ENCODE measurements at regions not wholly inside any gene's neighbourhood (a gene's known extent, or its start where the extent isn't known, plus 50 kb on each side); places are given as distances from the start of the nearest gene placed in this dataset.

DNA sequence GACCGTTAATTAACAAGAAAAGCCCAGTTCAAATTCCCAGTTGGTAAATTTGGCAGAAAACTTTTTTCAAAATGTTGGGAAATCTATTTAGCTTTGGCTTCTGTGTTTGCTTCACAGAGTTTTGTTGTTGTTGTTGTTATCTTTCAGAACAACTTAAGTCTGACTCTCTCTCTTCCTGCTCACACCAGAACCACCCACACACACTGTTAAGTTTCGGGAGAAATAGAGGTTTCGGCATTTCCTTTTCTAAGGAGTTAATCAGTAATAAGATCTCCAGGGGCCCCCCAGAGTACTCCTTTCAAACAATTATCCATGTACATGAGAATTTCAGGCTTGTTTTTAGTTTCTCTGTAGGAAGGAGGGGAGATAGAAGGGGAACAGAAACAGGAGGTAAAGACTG lies 106.2 kb upstream of the PTCHD1 start:
- DNase-seq: no peak

DNA sequence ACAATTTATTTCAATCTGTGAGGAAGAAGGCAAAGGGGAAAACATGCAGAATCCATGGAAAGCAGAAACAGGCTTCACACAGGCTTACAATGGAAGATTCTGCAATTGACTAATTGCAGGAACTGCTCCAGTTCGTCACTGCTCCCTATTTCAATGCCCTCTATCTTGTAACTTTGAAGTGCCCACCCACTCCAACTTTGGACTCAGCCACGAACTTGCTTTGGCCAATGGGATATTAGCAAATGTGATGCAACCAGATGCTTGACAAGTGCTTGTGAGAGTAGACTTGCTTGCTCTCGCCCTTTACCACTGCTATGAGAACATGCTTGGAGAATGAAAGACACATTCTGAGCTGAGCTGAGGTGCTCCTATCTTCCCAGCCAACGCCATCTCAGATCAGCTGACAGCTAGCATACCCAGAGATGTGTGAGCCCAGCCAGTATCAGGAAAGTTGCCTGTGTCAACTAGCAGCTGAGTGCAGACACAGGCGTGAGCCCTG lies 105.7 kb upstream of the PTCHD1 start:
- DNase-seq: peak in 3 of 51 donors; percentile 0

DNA sequence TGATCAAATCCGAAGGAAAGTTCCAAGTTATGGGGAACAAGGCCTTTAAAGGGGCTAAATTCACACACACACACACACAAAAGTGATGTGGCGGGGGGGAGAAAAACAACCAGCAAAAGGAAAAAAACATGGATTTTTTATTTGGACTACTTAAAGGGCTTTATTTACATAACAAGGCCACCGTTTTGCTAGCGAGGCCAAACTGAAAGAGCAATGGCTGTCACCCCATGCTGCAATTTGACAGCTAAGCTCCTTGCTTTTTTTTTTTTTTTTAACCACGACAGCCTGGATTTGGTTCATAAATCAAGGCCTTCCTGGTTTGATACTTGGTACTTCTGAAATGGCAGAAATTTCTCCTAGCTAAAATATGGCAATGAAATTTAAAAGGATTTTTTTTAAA lies 99.6 kb upstream of the PTCHD1 start:
- no peak for DNase-seq

DNA sequence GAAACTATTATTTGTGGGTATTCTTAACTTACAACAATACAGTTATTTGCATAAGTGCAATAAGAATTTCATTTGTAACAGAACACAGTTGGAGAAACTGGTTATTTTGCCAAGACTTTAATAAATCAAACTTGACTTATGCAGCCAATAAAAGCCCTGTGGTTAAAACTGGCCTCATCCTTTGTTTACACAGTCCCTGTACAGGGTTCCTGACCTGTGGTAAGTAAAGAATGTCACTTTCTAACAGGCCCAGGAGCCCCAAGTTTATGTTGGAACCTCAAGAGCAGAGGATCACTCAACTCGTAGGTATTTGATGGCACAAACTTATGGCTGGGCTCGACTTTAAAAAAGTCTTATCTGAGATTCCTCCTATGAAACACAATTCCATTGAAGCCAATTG lies 88.6 kb upstream of the PTCHD1 start:
- DNase-seq: no peak

DNA sequence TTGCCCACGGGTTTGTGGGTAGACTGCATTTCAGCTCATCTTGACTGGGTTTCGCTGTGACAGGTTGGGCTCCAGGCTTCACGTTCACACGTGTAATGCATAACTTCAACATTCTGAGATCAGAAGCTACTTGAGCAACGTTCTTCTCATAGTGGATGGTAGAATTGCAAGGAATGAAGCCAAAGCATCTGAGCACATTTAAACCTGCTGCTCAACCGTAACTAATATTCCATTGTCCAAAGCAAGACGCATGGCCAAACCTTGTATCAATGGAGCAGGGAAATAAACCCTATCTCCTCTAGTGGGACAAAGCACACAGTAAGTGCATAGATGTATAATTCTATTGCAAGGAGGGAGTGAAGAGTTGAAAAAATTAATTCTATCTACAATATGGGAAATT lies 86.5 kb upstream of the PTCHD1 start:
- DNase-seq: no peak

DNA sequence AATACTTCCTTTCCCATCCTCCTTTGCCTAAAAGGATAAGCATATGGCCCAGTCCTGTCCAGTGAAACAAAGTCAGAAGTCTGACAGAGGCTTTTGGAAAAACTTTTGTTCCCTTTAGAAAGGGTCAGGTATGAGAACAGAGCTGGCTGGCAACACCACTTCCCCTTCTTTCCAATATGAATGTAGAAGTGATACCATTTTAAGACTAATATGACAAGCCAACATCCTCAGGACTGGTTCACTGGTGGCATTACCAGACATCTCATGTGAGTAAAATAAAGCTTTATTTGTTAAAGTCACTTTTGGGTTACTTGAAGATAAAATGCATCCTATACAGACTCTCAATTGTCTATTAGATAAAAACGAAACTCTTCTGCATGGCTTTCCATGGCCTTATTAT lies 83.6 kb upstream of the PTCHD1 start:
- DNase-seq: no peak

DNA sequence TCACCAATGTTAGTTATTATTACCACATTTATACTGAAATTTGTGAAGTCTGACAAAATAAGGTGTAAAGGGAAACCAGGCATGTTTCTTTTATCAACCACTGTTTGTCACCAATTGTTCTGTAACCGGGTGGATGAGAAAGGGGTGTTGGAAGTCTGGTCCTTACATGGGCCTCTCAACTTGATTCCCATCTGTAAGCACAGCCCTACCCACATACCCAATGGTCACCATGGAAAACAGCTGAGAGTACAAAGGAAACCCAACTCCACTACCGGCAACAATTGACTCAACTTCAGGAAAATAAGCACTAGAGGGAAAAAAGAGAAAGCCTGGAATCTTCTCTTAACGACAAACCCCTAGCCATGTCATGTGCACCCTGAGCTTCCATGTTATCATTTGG lies 70.8 kb upstream of the PTCHD1 start:
- DNase-seq: no peak

DNA sequence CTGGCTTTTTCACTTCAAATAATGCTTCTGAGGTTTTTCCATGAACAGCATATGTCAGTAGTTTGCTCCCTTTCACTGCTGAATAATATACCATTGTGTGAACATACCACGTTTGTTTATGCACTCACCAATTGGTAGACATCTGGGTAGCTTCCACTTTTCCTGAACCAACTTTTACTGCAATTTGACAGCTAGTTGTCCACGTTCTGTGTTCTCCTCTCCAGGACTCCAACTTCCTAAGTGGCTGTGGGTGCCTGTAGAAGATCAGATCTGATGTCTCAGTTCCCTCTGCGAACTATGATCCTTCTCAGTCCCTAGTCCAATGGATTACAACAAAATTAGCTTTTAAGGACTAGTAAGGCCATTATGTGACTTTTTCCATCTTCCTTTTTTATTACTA lies 64.7 kb upstream of the PTCHD1 start:
- no peak for DNase-seq

DNA sequence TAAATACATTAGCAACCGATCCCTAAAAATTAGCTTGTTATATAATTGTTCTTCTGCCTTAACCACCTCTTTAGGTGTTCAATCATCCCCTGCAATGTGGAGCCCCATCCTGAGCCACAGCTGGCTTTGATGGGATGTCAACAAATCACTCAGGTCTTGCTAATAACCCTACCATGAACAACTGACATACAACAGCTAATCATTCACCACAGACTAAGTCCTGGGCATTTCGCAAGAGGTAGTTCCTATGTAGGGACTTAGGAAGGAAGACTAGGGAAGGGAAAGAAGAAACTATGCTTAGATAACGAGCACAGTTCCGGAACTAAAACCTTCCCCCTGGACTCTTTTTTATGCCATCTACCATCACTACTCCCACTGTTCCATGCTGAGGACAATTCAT lies 63.6 kb upstream of the PTCHD1 start:
- DNase-seq: no peak

DNA sequence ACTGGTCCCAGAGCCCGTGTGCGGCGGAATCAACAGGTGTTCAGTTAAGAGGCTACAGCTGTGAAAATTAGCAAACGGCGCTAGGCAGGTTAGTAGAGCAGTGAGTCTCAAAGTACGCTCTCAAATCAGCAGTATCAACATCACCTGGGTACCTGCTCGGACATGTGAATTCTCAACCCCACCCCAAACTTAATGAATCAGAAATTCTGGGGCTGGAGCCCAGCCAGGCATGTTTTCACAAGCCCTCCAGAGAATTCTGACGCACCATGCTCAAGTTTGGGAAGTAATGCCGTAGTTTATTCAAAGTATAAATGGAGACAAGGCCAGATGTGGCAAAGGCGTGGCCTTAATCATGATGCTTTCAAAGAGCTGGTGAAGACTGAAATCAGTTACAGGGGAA lies 58.2 kb upstream of the PTCHD1 start:
- no peak for DNase-seq

Data from hypothalamus (tissue), 51 donors.